Inflammatory macrophage treated with lipopolysaccharide for 1 hour (primary cell): ENCODE measurements at regions not wholly inside any gene's neighbourhood (a gene's known extent, or its start where the extent isn't known, plus 50 kb on each side); places are given as distances from the start of the nearest gene placed in this dataset.
"Not testable (repeated sequence)": the region's sequence is repeated elsewhere in the genome, so short reads cannot be mapped to it uniquely, and the experiment has no call there.

Experiments
- DNase-seq, 2 donors: peaks; one replicate each; pipeline ENCODE4 v3.0.0-alpha.2; 2020 to 2022

DNA sequence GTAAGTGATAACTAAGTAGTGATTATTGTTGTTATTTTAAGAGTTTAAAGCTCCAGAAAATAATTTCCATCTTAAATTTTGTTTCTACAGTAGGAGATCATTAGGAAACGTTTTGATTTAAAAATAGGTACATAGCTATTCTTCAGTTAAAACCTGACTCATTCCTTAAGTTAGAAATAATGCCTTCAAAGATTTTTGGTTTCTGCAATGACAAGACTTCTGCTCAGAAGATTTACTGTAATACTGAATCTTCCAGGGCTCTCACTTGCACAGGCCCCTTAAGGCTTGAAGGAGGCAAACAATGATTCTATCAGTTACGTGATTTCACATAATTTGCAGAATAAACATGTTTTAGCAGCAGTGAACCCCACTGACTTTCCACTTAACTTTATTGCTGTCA lies 333.7 kb downstream of the RAD51AP2 start:
- no peak for DNase-seq

DNA sequence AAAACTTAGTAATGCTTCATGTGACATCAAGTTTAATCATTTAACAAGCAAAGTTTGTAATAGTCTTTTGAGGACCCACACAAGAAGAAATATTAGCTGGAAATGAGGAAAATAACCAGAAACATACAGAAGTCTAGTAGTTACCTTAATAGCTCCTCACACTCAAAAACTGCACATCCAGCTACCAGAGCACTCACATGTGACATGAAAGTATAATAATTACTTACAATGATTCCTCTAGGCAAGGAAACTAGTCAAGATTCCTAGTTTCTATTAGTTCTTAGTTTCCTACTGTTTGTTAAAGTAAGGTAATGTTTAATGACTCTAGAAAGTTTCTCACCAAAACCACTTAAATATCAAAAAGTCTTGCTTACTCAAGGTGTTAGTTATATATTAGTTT lies 335.8 kb downstream of the RAD51AP2 start:
- DNase-seq: no peak

DNA sequence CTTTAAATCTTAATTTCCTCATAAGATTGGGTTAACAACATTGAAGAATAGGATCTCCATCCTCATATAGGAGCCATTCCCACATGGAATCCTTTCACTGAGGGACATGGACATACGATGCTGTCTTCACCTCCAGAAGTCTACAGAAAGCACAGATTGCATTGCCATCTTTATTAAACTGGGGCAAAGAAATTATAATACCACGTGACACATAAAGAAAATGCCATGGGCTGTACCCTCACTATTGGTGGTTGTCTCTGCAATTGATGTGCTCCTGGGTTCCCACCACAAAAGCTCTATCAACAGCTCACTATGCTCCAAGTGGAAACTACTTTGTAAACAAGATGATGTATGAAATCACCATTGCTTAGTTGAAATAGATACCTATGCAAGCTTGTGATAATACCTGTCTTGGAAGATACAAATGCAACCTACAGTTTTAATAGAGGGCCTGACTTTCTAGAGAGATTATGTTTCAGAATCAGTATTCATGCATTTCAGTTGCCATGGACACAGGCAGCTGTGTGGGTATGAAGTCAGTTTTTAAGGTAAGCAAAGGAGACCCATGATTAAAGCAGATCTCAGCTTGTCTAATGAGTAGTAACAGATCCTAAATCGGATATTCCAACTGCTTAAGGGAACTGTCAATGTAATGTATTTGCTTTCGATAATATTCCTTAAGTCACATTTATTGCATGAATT lies 337.0 kb downstream of the RAD51AP2 start:
- no peak for DNase-seq

DNA sequence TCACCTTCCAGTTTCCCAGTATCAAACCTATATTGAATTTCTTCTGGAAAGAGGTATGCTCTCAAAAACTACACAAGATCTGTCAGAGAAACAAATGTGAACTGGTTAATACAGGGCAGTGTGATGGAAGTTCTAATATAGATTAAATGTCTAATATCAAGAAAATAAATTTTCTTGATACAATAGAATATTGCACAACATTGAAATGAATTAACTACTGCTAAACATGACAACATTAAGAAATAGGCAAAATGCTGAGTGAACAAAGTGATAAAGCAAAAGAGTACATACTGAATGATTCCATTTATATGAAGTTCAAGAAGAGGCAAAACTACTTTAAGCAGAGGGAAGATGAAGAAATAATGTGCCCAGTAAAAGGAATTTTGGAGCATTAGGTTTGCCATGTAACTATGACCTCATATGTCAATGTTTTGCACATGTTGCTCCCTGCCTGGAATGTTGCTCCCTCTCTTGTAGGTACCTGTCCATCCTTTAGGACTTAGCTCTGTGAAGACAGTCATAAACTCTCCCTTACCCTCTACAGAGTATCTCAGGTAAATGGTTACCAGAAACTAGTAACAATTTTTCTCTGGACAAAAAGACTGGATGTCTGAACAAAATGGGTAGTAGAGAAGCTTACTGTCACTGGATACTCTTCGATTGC lies 339.0 kb downstream of the RAD51AP2 start:
- no peak for DNase-seq

DNA sequence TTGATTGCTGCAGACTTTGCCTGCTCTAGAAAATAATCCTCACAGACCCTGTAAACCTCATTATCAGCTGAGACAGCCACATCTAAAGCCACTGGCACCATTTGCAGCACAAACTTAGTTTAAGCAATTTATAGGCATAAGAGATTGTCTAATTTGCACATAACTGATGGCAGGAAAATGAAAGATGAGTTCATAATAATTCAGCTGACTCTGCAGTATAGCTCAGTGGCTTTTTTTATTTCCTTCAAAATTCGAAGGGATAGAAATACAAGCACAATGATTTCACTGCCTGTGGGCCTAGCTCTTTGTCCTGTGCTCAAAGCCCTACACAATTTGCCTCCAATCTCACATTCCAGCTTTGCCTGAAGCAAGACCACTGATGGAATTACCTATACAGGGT lies 341.2 kb downstream of the RAD51AP2 start:
- DNase-seq: no peak

DNA sequence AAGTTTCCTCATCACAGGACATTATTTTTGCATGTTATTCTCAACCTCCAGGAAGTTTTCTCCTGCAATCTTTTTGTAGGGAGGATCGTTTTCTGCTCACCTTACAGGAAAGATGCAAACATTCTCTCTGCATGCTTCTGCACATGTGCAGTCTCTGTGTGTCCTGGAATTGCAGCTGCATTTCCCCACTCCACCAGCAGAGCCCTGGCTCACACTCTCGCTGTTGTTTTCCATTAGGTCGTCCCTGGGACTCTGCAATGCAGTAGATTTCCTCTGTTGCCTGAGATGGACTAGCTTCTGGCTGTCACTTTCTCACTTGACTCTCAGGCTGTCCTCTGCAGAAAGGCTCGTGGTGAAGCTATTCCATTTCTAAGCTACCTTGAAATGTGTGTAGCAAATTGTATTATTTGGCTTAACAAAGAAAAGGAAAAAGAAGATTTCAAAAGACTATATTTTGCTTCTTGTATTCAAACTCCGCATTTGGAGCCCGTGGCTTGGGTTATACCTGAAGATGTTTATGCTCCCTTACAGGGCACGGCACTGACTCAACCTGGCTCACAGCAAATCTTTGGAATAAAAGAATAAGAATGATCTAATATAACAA lies 346.7 kb downstream of the RAD51AP2 start:
- DNase-seq: peak in 1 of 2 donors; percentile 16

DNA sequence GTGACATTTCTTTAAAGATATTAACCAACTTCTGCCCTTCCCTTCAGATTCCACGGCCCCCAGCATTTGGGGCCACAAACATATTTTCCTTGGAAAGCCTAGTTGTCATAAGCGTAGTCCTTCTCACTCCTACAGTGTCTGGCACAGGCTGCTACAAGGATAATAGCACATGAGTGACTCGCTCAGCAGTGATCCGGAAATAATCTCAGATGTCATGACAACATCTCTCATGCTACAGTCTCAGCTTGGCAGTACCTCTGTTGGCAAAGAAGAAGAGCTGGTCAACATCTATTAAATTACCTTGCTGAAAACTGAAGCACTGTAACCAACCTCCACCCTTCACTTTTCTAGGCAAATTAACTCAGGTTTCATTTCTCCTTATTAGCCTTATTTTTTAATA lies 351.7 kb downstream of the RAD51AP2 start:
- DNase-seq: no peak

DNA sequence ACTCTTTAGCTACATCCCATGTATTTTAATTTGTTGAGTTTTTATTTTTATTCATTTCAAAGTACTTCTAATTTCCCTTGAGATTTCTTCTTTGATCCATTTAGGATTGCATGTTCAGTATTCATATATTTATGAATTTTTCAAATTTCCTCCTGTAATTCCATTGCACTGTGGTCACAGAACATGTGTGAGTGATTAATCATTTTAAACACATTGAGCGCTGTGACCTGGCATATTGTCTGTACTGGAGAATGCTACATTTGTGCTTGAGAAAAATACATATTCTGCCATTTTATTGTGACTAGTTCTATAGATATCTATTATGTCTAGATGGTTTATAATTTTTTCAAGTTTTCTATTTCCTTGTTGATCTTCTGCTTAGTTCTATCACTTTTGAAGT lies 353.7 kb downstream of the RAD51AP2 start:
- no peak for DNase-seq

DNA sequence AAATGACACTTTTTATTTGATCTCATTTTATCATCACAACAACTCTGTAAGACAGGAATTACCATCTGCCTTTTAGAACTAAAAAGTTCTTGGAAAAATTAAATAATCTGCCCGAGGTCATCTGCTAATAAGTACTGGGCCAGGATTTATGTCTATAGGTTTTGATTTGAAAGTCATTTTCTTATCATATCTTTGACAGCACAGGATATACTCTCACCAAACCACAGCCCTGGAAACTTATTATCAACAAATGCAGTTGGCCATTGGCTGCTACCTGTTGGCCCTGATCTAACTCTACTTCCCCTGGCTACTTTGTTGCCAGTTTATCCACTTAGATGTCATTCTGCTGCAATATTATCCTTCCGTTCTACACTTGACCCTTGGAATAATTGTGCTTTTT lies 354.6 kb downstream of the RAD51AP2 start:
- DNase-seq: no peak

DNA sequence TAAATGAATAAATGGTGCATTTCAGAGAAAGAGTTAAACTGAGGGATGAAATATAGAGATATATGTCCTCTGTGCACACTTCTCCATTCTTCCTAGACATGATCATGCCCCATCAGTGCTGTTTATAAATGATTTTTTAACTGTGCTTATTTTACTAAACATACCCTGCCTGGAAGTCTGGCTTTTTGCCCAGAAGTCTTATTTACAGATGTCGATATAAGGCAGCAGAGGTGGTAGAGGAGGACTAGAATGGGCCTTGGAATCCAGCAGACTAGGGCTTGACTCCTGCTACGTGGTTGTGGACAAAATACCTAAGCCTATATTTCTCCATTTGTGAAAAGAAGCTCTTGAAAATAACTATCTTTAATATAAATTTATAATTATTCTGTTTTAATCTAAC lies 355.5 kb downstream of the RAD51AP2 start:
- no peak for DNase-seq

DNA sequence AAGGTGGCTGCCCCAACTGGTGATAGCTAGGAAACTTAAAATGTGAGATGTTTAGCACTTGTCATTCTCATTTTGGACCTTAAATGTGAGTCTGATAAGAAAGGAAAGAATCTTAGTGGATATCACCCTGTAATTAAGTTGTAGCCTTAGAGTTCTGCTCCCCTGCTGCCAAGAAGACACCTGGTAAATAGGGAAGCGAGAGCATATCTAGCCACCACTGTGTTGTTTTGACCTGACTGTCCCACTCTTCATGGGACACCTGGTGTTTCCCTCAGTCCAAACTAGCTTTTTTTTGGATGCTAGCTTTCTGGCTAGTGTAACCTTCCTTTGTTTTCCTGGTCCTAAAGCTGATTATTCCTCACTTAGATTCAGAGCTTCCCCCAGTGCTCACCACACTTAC lies 357.6 kb downstream of the RAD51AP2 start:
- no peak for DNase-seq

DNA sequence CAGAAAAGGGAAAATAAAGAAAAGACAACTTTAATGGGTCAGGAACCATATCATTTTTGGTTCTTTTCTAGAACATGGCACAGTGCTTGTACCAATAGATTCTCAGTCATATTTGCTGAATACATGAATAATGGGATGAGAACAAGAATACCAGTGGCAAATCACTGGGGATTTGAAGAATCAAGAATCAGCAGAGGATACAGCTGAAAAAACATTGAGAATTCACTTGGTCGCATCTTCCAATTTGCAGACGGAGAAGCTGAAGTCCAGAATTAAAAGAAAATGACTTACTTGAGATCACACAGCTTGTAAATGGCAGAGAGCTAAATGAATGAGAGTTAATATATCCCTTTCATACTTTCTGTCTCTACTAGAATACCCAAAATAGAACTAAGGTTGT lies 362.2 kb downstream of the RAD51AP2 start:
- no peak for DNase-seq

DNA sequence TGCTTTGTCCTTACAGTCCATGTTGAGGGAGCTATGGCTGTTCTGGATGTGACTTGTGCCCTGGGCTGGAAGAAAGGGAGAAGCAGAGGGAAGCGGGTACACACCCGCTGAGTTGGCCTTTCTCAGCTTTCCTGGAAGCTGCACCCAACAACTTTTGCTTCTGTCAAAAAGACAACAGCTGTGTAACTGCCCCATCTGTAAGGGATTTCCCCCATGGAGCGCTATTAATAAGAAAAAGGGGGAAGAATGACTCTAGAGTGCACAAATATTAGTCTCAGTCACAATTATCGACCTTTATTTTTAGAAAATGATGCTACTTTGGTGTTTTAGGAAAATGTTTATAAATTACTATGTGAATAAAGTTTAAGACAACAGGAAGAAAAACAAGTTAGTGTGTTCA lies 368.3 kb downstream of the RAD51AP2 start:
- no peak for DNase-seq

DNA sequence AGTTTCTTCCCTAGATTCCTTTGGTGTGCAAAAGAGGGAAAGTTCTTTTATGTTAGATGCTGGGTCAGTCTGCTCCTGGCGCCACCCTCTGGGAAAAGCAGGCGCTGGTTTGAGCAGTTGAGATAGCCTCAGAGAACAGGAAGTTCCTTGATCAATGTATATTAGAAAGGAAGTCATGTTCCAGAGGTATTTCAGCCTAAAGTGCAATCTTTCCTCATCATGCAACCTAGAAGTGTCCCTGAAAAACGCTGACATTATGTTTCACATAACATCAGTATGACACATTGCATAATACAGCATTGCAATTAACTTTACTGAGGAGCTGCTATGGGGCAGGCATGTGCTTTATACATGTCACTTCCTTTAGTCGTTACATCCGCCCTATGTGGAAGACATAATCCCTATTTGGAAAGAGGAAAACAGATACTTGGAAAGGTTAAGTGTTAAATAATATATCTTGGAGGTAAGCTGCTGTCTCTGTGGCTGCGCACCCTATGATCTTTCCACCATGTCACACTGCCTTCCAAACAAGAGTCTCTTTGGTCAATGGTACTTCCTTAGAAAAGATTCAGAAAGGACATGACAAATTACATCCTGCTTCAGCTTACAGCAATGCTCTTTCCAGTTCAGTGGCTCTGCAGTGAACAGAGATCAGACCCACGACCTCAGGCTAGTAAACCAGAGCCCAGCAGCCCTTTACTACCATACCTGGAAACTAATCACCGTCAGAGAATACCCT lies 369.7 kb downstream of the RAD51AP2 start:
- peak; percentile 10 to 35 for DNase-seq

DNA sequence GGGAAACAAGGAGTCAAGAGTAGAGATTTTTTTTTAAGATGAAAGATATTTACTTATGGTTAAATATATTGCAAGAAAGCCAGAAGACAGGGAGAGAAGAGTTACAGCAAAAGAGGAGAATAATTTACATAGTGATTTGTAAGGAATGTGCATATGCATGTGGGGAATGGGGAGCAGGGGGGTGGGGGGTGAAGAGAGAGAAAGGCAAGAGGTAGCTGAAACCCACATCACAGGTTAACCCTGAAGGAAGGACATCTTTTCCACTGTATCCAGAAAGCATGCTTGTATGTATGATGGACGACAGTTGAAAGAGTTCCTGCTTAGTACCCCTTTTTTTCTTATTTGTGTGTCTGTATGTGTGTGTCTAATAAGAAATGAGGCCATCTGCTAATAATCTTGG lies 371.9 kb downstream of the RAD51AP2 start:
- DNase-seq: no peak

DNA sequence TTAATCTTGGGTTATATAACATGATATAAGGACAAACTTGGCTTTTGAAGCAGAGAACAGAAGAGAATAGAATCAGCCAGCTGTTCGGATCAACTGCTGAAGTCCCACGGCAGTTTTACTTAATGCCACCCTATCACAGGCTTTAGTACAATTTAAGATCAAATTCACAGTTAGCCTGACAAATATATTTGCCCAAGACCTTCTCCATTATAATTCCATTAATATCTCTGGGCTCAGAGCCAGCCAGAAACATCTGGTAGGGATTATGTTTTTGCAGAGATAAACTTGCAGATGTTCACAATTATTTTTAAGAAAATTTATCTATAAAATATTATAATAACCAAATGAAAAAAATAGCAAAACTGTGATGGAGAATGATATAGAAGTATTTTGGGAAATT lies 381.4 kb downstream of the RAD51AP2 start:
- DNase-seq: no peak

DNA sequence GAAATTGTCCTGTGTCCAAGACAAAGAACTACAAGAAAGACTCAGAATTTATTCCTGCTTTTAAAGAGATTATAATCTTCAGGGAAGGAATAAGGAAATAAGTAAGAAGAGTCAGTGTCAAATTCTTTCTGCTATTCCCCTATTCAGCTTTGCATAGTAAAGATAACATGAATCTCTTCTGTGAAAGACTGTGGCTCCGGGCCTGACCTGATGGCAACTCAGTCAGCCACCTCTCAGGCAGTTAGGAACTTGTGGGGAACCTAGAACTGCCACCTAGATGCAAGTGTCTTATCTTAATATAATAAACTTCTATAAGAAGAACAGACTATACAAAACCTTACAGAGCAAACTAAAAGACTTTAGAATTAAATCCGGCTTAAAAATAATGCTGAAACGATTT lies 382.0 kb downstream of the RAD51AP2 start:
- no peak for DNase-seq

DNA sequence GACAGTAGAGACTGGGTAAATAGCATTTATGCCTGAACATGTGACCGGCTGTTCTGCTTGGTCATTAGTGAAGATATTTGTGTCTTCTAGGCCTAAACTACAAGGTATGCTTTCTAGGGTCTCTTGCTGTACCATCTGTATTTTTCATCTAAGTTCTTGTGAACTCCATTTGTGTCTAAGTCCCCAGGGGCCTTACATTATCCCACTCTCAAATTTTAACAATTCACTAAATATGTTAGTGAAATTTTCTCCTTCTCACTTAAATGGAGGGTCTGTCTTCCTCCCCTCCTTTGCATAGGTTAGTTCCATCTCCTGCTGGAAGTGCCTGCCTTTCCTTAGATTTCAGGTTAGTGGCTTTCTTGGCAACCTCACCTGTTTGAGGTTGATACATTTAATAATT lies 382.6 kb downstream of the RAD51AP2 start:
- no peak for DNase-seq

DNA sequence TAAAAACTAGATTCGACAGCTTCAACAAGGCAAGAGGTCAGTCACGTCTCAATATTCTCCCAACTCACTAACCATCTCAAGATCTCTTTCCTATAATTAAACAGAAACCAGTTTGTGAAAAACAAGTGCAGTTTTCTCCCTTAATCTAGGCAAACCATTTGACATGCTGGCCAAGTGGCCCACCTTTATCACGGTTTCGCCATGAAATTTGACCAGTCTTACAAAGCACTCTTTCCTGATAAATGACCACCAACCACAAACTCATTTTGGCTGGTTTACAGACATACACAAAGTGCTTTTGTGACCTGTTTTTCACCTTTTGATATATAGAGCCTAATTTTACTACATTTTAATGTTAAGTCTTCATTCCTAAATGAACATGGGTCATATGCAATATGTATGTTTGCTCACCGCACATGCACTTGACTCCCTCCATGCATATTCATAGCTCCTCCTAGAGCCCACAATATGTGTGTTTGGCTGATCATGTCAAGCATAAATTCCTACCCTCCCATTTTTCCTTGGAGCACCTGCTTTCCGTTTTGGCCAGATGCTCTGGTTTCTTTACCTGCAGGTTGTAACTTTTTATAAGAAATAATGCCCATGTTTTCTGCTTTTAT lies 385.1 kb downstream of the RAD51AP2 start:
- no peak for DNase-seq

DNA sequence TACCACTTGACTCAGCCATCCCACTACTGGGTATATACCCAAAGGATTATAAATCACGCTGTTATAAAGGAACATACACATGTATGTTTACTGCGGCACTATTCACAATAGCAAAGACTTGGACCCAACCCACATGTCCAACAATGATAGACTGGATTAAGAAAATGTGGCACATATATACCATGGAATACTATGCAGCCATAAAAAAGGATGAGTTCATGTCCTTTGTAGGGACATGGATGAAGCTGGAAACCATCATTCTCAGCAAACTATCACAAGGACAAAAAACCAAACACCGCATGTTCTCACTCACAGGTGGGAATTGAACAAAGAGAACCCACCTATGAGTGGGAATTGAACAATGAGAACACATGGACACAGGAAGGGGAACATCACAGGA lies 387.6 kb downstream of the RAD51AP2 start:
- not testable (repeated sequence) for DNase-seq

DNA sequence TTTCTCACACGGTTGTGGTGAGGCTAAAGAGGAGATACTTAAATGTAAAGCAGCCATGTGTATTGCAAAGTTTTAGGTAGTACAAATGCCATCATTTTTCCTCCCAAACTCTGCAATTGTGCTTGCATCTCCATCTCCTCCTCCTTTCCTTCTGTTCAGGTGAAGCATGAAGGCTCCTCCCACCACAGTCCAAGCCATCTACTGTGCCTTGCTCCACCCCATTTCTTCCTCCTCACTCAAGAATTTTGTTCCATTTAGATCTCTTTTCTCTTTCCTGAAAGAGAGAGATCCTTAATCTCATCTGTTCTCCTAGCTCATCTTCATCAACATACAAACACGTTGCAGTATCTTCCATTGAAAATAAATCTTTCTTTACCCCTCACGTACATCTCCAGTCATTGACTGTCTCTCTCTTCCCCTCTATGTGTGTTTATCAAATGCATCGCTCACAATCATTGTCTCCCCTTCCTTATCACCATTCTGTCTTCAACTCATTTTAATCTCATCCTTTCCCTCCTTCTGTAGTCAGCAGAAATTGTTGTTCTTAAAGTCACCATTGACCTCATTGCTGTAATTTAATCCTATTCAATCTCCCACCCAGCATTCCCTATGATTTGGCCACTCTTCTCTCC lies 392.1 kb downstream of the RAD51AP2 start:
- no peak for DNase-seq

DNA sequence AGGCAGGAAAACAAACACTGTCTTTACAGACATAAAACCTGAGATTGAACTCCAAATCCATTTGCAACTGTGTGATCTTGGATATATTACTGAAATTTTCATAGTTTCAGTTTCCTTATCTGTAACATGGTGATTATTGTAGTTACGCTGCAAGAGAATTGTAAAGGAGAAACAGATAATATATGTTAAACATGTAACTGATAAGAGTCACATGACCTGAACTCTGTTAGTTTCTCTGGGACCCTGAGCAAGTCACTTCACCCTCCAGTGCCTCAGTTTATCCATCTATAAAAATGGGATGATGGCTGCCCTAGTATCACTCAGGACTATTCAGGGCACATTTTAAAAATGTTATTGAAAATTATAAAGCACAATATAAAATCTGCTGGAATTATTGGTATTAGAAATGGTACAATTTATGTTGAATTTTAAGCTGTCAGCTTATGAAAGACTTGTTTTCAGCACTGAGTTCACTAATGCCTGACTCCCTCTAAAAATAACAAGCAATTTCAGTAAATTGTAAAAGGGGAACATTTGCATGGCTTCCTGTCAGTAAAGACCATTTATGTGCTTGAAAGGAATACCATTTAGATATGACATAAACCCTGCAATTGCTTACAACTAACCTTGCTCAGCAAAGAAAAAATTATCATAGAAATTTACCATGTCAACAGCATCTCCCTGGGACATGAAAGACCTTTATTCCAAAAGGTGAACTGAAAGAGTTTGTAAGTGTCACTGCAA lies 393.5 kb downstream of the RAD51AP2 start:
- DNase-seq: no peak
